ENCODE measurements at regions not wholly inside any gene's neighbourhood (a gene's known extent, or its start where the extent isn't known, plus 50 kb on each side); places are given as distances from the start of the nearest gene placed in this dataset.

DNA sequence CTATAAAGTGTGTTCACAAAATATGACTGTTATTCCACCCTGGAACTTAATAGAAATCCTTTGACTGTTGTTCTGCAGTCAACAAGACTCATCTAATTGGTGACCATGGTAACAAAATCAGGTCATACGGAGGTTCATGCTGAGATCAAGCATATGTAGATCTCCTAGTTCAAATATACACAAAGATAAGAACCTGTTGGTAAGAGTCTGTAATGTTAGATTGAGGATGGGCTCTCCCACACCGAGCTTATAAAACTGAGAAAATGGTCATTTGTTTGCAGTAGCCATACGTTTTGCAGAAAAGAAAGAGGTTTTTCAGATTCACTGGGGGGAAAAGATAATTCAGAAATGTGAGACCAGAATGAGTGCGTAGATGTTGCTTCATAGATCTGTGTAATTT lies 468.1 kb downstream of the RPS6KC1 start:
- no TSS peak for BruUV-seq (replicated peaks)
- no peak for ATAC-seq
- H3K4me3 ChIP-seq (ENCODE audit: low read depth in 2 of 2, low read length in 2 of 2): no peak overlapping the region
- CTCF ChIA-PET: no interaction called here
- TF ChIP-seq SIN3A (IDR thresholded peaks at IDR 0.05; ENCODE audit: borderline replicate concordance, insufficient read depth, low read depth, low read length): no peak
- TF ChIP-seq, protein P1, sequence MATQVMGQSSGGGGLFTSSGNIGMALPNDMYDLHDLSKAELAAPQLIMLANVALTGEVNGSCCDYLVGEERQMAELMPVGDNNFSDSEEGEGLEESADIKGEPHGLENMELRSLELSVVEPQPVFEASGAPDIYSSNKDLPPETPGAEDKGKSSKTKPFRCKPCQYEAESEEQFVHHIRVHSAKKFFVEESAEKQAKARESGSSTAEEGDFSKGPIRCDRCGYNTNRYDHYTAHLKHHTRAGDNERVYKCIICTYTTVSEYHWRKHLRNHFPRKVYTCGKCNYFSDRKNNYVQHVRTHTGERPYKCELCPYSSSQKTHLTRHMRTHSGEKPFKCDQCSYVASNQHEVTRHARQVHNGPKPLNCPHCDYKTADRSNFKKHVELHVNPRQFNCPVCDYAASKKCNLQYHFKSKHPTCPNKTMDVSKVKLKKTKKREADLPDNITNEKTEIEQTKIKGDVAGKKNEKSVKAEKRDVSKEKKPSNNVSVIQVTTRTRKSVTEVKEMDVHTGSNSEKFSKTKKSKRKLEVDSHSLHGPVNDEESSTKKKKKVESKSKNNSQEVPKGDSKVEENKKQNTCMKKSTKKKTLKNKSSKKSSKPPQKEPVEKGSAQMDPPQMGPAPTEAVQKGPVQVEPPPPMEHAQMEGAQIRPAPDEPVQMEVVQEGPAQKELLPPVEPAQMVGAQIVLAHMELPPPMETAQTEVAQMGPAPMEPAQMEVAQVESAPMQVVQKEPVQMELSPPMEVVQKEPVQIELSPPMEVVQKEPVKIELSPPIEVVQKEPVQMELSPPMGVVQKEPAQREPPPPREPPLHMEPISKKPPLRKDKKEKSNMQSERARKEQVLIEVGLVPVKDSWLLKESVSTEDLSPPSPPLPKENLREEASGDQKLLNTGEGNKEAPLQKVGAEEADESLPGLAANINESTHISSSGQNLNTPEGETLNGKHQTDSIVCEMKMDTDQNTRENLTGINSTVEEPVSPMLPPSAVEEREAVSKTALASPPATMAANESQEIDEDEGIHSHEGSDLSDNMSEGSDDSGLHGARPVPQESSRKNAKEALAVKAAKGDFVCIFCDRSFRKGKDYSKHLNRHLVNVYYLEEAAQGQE (IDR thresholded peaks at IDR 0.05; ENCODE audit: insufficient read depth in 1 of 2, low read depth in 2 of 2, low read length in 1 of 2): no peak
- TF ChIP-seq, protein P2, sequence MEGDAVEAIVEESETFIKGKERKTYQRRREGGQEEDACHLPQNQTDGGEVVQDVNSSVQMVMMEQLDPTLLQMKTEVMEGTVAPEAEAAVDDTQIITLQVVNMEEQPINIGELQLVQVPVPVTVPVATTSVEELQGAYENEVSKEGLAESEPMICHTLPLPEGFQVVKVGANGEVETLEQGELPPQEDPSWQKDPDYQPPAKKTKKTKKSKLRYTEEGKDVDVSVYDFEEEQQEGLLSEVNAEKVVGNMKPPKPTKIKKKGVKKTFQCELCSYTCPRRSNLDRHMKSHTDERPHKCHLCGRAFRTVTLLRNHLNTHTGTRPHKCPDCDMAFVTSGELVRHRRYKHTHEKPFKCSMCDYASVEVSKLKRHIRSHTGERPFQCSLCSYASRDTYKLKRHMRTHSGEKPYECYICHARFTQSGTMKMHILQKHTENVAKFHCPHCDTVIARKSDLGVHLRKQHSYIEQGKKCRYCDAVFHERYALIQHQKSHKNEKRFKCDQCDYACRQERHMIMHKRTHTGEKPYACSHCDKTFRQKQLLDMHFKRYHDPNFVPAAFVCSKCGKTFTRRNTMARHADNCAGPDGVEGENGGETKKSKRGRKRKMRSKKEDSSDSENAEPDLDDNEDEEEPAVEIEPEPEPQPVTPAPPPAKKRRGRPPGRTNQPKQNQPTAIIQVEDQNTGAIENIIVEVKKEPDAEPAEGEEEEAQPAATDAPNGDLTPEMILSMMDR (IDR thresholded peaks at IDR 0.05): no peak
- TF ChIP-seq TCF7L2 (IDR thresholded peaks at IDR 0.05; ENCODE audit: low read depth, low read length): no peak
- TF ChIP-seq POLR2AphosphoS5 (IDR thresholded peaks at IDR 0.05; ENCODE audit: low read depth, low read length): no peak
- H3K36me3 ChIP-seq (ENCODE audit: control insufficient read depth, insufficient read depth, low read length): no peaks in the 10 kb centered on the region
- no peaks in the 10 kb centered on the region for H3K4me1 ChIP-seq (ENCODE audit: control insufficient read depth, insufficient read depth, low read length)
- intact Hi-C loops (cut with micrococcal nuclease; ENCODE audit: unreplicated experiment): no loop called here
- POLR2A ChIA-PET: no interaction called here
- in situ Hi-C loops (cut with HindIII; ENCODE audit: low pct_unique_long_range_greater_than_20kb, low sequenced_read_pairs): no loop called here
- H3K27ac ChIP-seq (ENCODE audit: low read length): no peak overlapping the region
- no peak for DNase-seq (ENCODE audit: low read depth, low spot score)
- H3K9me3 ChIP-seq (ENCODE audit: control insufficient read depth, insufficient read depth, low read depth, low read length): no peaks in the 10 kb centered on the region
- no peaks in the 10 kb centered on the region for H3K27me3 ChIP-seq (ENCODE audit: control insufficient read depth, insufficient read depth, low read length)

DNA sequence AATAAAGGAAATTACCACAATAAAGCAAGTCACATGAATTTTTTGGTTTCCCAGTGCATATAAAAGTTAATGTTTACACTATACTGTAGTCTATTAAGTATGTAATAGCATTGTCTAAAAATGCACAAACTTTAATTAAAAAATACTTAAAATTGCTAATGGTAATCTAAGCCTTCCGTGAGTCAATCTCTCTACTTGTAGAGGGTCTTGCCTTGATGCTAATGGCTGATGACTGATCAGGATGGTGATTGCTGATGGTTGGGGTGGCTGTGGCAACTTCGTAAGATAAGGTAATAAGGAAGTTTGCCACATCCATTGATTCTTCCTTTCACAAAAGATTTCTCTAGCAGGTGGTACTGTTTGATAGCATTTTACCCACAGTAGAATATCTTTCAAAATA lies 466.6 kb upstream of the PROX1 start:
- TF ChIP-seq TCF7L2 (IDR thresholded peaks at IDR 0.05; ENCODE audit: low read depth, low read length): no peak
- no peaks in the 10 kb centered on the region for H3K9me3 ChIP-seq (ENCODE audit: control insufficient read depth, insufficient read depth, low read depth, low read length)
- in situ Hi-C loops (cut with HindIII; ENCODE audit: low pct_unique_long_range_greater_than_20kb, low sequenced_read_pairs): no loop called here
- ATAC-seq: no peak
- no peaks in the 10 kb centered on the region for H3K36me3 ChIP-seq (ENCODE audit: control insufficient read depth, insufficient read depth, low read length)
- H3K4me3 ChIP-seq (ENCODE audit: low read depth in 2 of 2, low read length in 2 of 2): no peak overlapping the region
- no TSS peak for BruUV-seq (replicated peaks)
- no peaks in the 10 kb centered on the region for H3K27me3 ChIP-seq (ENCODE audit: control insufficient read depth, insufficient read depth, low read length)
- ChIA-PET CTCF (no interaction called here), POLR2A (no interaction called here)
- H3K4me1 ChIP-seq (ENCODE audit: control insufficient read depth, insufficient read depth, low read length): no peaks in the 10 kb centered on the region
- no peak overlapping the region for H3K27ac ChIP-seq (ENCODE audit: low read length)
- no peak for DNase-seq (ENCODE audit: low read depth, low spot score)
- intact Hi-C loops (cut with micrococcal nuclease; ENCODE audit: unreplicated experiment): no loop called here

DNA sequence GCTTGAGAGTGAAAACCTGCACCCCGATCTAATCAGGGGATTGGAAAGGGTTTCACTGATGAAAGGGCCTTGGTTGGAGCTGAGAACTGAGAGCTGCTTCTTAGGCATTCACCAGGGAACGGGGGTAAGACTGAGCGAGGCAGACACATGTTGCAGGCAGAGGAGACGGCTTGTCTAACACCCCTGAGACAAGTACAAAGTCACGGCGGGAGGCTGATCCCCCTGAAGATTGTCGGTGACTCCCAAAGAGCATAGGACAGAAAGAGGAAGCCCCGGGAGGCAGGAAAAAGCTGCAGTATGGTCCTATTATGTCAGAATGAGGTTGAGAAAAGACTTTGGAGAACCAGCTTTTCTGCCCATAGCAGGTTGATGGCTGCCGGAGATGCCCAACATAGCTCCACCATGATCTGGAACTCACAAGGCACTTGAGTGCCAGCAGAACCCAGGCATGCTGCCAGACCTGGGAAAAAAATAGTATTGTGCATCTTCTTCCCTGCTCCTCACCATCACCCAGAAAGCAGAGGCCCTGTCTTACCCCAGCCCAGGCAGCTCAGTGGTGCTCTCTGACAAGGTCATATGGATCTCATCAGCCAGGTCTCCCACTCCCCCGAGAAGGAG lies 463.9 kb upstream of the PROX1 start:
- TF ChIP-seq SIN3A (IDR thresholded peaks at IDR 0.05; ENCODE audit: borderline replicate concordance, insufficient read depth, low read depth, low read length): no peak
- TF ChIP-seq TCF7L2 (IDR thresholded peaks at IDR 0.05; ENCODE audit: low read depth, low read length): no peak
- TF ChIP-seq POLR2AphosphoS5 (IDR thresholded peaks at IDR 0.05; ENCODE audit: low read depth, low read length): no peak
- TF ChIP-seq, protein P1 (IDR thresholded peaks at IDR 0.05; ENCODE audit: insufficient read depth in 1 of 2, low read depth in 2 of 2, low read length in 1 of 2): no peak
- TF ChIP-seq, protein P2 (IDR thresholded peaks at IDR 0.05): no peak
- in situ Hi-C loops (cut with HindIII; ENCODE audit: low pct_unique_long_range_greater_than_20kb, low sequenced_read_pairs) (no loop called here), intact Hi-C loops (cut with micrococcal nuclease; ENCODE audit: unreplicated experiment) (no loop called here)
- Histone ChIP-seq H3K9me3 (ENCODE audit: control insufficient read depth, insufficient read depth, low read depth, low read length) (no peaks in the 10 kb centered on the region), H3K27me3 (ENCODE audit: control insufficient read depth, insufficient read depth, low read length) (no peaks in the 10 kb centered on the region; the same call in 1 of the 2 replicates), H3K4me3 (ENCODE audit: low read depth in 2 of 2, low read length in 2 of 2) (no peak overlapping the region), H3K27ac (ENCODE audit: low read length) (no peak overlapping the region), H3K4me1 (ENCODE audit: control insufficient read depth, insufficient read depth, low read length) (no peaks in the 10 kb centered on the region), H3K36me3 (ENCODE audit: control insufficient read depth, insufficient read depth, low read length) (no peaks in the 10 kb centered on the region)
- no TSS peak for BruUV-seq (replicated peaks)
- POLR2A ChIA-PET: no interaction called here
- DNase-seq (ENCODE audit: low read depth, low spot score): no peak
- CTCF ChIA-PET: no interaction called here
- no peak for ATAC-seq

All from Panc1 (cell line).